Keratinocyte (primary cell): ENCODE measurements at regions not wholly inside any gene's neighbourhood (a gene's known extent, or its start where the extent isn't known, plus 50 kb on each side); places are given as distances from the start of the nearest gene placed in this dataset.

Experiments
- EZH2 ChIP-seq: IDR thresholded peaks from one replicate; pipeline ENCODE4 v1.6.1; 2012; ENCODE audit warnings: inconsistent platforms, mild to moderate bottlenecking, low read length, moderate library complexity
- TF ChIP-seq, protein P1 (sequence below), 3 experiments: IDR thresholded peaks in 1 of 3; conservative IDR thresholded peaks in 1 of 3; optimal IDR thresholded peaks in 1 of 3; 2 replicates in 2 of 3; 3 replicates in 1 of 3; pipeline versions ENCODE3 to v1.5.1; 2011; ENCODE audit warnings: low read length in 3 of 3, mild to moderate bottlenecking in 3 of 3, moderate library complexity in 2 of 3, control low read depth in 1 of 3, inconsistent platforms in 1 of 3; ENCODE audit not compliant: insufficient read depth in 2 of 3; ENCODE audit errors: extremely low read depth in 1 of 3

GRCh38 chr7:46035166-46035565 lies 114.1 kb upstream of the IGFBP3 start:
- TF ChIP-seq, protein P1, sequence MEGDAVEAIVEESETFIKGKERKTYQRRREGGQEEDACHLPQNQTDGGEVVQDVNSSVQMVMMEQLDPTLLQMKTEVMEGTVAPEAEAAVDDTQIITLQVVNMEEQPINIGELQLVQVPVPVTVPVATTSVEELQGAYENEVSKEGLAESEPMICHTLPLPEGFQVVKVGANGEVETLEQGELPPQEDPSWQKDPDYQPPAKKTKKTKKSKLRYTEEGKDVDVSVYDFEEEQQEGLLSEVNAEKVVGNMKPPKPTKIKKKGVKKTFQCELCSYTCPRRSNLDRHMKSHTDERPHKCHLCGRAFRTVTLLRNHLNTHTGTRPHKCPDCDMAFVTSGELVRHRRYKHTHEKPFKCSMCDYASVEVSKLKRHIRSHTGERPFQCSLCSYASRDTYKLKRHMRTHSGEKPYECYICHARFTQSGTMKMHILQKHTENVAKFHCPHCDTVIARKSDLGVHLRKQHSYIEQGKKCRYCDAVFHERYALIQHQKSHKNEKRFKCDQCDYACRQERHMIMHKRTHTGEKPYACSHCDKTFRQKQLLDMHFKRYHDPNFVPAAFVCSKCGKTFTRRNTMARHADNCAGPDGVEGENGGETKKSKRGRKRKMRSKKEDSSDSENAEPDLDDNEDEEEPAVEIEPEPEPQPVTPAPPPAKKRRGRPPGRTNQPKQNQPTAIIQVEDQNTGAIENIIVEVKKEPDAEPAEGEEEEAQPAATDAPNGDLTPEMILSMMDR (optimal IDR thresholded peaks at IDR 0.05 in 1 of 3, IDR thresholded peaks at IDR 0.05 in 1 of 3, conservative IDR thresholded peaks at IDR 0.05 in 1 of 3; ENCODE audit: extremely low read depth in 1 of 3, insufficient read depth in 2 of 3, low read length in 3 of 3): no peak
- TF ChIP-seq EZH2: no peak
